ENCODE measurements at regions not wholly inside any gene's neighbourhood (a gene's known extent, or its start where the extent isn't known, plus 50 kb on each side); places are given as distances from the start of the nearest gene placed in this dataset.

- TF ChIP-seq POLR2A (IDR thresholded peaks at IDR 0.05; ENCODE audit: low read depth, low read length) (no peak), CTCF (IDR thresholded peaks at IDR 0.05; ENCODE audit: extremely low read depth in 1 of 2, insufficient read depth in 1 of 2, low read depth in 1 of 2, low read length in 2 of 2) (no peak), POLR2AphosphoS5 (IDR thresholded peaks at IDR 0.05; ENCODE audit: insufficient read depth, low read depth, low read length) (no peak), EZH2 (IDR thresholded peaks at IDR 0.05; ENCODE audit: borderline replicate concordance, low read depth, low read length, severe bottlenecking) (no peak), GATA2 (IDR thresholded peaks at IDR 0.05; ENCODE audit: insufficient read depth, insufficient read length, low read depth, low read length) (no peak), MYC (IDR thresholded peaks at IDR 0.05; ENCODE audit: low read depth, low read length) (no peak), FOS (IDR thresholded peaks at IDR 0.05; ENCODE audit: borderline replicate concordance, insufficient read depth, low read length) (no peak)
- TF ChIP-seq, protein P1, sequence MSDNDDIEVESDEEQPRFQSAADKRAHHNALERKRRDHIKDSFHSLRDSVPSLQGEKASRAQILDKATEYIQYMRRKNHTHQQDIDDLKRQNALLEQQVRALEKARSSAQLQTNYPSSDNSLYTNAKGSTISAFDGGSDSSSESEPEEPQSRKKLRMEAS (IDR thresholded peaks at IDR 0.05; ENCODE audit: insufficient read depth, insufficient read length): no peak
Measured at GRCh38 chr6:113271437-113271836, 585.7 kb upstream of the MARCKS start.

Data from endothelial cell of umbilical vein (primary cell).